ENCODE measurements at regions not wholly inside any gene's neighbourhood (a gene's known extent, or its start where the extent isn't known, plus 50 kb on each side); places are given as distances from the start of the nearest gene placed in this dataset.

GRCh38 chr2:236338495-236339184, 74.4 kb upstream of the ASB18 start:
- Histone ChIP-seq H2AFZ (ENCODE audit: low read depth, low read length, severe bottlenecking) (no peak overlapping the region), H3K27me3 (ENCODE audit: low read length) (no peaks in the 10 kb centered on the region)
- TF ChIP-seq CTCF (IDR thresholded peaks at IDR 0.05; ENCODE audit: insufficient read depth, low read length, poor library complexity, severe bottlenecking) (no peak), EZH2phosphoT487 (conservative IDR thresholded peaks at IDR 0.05; ENCODE audit: low read length) (no peak)

GRCh38 chr2:236340251-236340650, 76.0 kb upstream of the ASB18 start:
- H3F3A ChIP-seq (ENCODE audit: insufficient read depth): no peaks in the 10 kb centered on the region
- H3K4me3 ChIP-seq (ENCODE audit: insufficient read depth, low read length, poor library complexity, severe bottlenecking): no peak overlapping the region
- no peaks in the 10 kb centered on the region for H3K79me2 ChIP-seq (ENCODE audit: insufficient read depth, low read length)
- H3K27ac ChIP-seq (ENCODE audit: low read depth, low read length): no peak overlapping the region
- H3K36me3 ChIP-seq (ENCODE audit: low read length): no peaks in the 10 kb centered on the region
- H3K9ac ChIP-seq (ENCODE audit: low read length): no peak overlapping the region
- H3K9me3 ChIP-seq (ENCODE audit: insufficient read depth, low read length): no peaks in the 10 kb centered on the region
- H3K4me2 ChIP-seq (ENCODE audit: low read depth, low read length, poor library complexity, severe bottlenecking): no peak overlapping the region
- H3K27me3 ChIP-seq (ENCODE audit: low read length): no peaks in the 10 kb centered on the region
- no peaks in the 10 kb centered on the region for H3K9me2 ChIP-seq (replicated peaks; ENCODE audit: insufficient read depth, low read length)
- H4K20me1 ChIP-seq (ENCODE audit: low read depth, low read length): no peaks in the 10 kb centered on the region
- no peak overlapping the region for H2AFZ ChIP-seq (ENCODE audit: low read depth, low read length, severe bottlenecking)
- TF ChIP-seq CTCF (IDR thresholded peaks at IDR 0.05; ENCODE audit: insufficient read depth, low read length, poor library complexity, severe bottlenecking): no peak
- TF ChIP-seq EZH2phosphoT487 (conservative IDR thresholded peaks at IDR 0.05; ENCODE audit: low read length): no peak

More at GRCh38 chr2:236338495-236339184, 74.4 kb upstream of the ASB18 start:
- H4K20me1 ChIP-seq (ENCODE audit: low read depth, low read length): no peaks in the 10 kb centered on the region
- H3K4me3 ChIP-seq (ENCODE audit: insufficient read depth, low read length, poor library complexity, severe bottlenecking): no peak overlapping the region
- H3K36me3 ChIP-seq (ENCODE audit: low read length): no peaks in the 10 kb centered on the region
- H3F3A ChIP-seq (ENCODE audit: insufficient read depth): no peaks in the 10 kb centered on the region
- no peak overlapping the region for H3K9ac ChIP-seq (ENCODE audit: low read length)
- no peaks in the 10 kb centered on the region for H3K79me2 ChIP-seq (ENCODE audit: insufficient read depth, low read length)
- no peaks in the 10 kb centered on the region for H3K9me2 ChIP-seq (replicated peaks; ENCODE audit: insufficient read depth, low read length)
- H3K4me2 ChIP-seq (ENCODE audit: low read depth, low read length, poor library complexity, severe bottlenecking): no peak overlapping the region
- H3K27ac ChIP-seq (ENCODE audit: low read depth, low read length): no peak overlapping the region
- no peaks in the 10 kb centered on the region for H3K9me3 ChIP-seq (ENCODE audit: insufficient read depth, low read length)

GRCh38 chr2:236341067-236341466, 76.9 kb upstream of the ASB18 start:
- H3K9me2 ChIP-seq (replicated peaks; ENCODE audit: insufficient read depth, low read length): no peaks in the 10 kb centered on the region
- no peaks in the 10 kb centered on the region for H3K9me3 ChIP-seq (ENCODE audit: insufficient read depth, low read length)
- no peaks in the 10 kb centered on the region for H3K27me3 ChIP-seq (ENCODE audit: low read length)
- no peaks in the 10 kb centered on the region for H3F3A ChIP-seq (ENCODE audit: insufficient read depth)
- no peak overlapping the region for H2AFZ ChIP-seq (ENCODE audit: low read depth, low read length, severe bottlenecking)
- no peak overlapping the region for H3K4me3 ChIP-seq (ENCODE audit: insufficient read depth, low read length, poor library complexity, severe bottlenecking)
- TF ChIP-seq EZH2phosphoT487 (conservative IDR thresholded peaks at IDR 0.05; ENCODE audit: low read length): no peak
- TF ChIP-seq CTCF (IDR thresholded peaks at IDR 0.05; ENCODE audit: insufficient read depth, low read length, poor library complexity, severe bottlenecking): no peak
- no peak overlapping the region for H3K27ac ChIP-seq (ENCODE audit: low read depth, low read length)
- H3K36me3 ChIP-seq (ENCODE audit: low read length): no peaks in the 10 kb centered on the region
- H3K4me2 ChIP-seq (ENCODE audit: low read depth, low read length, poor library complexity, severe bottlenecking): no peak overlapping the region
- H3K9ac ChIP-seq (ENCODE audit: low read length): no peak overlapping the region
- H4K20me1 ChIP-seq (ENCODE audit: low read depth, low read length): no peaks in the 10 kb centered on the region
- H3K79me2 ChIP-seq (ENCODE audit: insufficient read depth, low read length): no peaks in the 10 kb centered on the region
